ENCODE measurements at regions not wholly inside any gene's neighbourhood (a gene's known extent, or its start where the extent isn't known, plus 50 kb on each side); places are given as distances from the start of the nearest gene placed in this dataset.

- intact Hi-C loops (cut with micrococcal nuclease) (no loop called here), in situ Hi-C loops (cut with MboI) (no loop called here)
- ChIA-PET POLR2A (no interaction called here), CTCF (ENCODE audit: low intra/inter-chr PET ratio) (no interaction called here)
- TF ChIP-seq ETS2 (tag; IDR thresholded peaks at IDR 0.05; ENCODE audit: borderline replicate concordance, poor library complexity, severe bottlenecking) (no peak), ESRRA (IDR thresholded peaks at IDR 0.05; ENCODE audit: borderline replicate concordance, low read depth) (no peak), PCBP2 (IDR thresholded peaks at IDR 0.05; ENCODE audit: low read depth, low read length, poor library complexity, severe bottlenecking) (no peak), CBFB (CRISPR knock-in tag; IDR thresholded peaks at IDR 0.05) (no peak), TAL1 (IDR thresholded peaks at IDR 0.05) (no peak), ZNF140 (CRISPR knock-in tag; IDR thresholded peaks at IDR 0.05) (no peak), RHOXF2B (CRISPR knock-in tag; conservative IDR thresholded peaks at IDR 0.05) (no peak), POLR2B (IDR thresholded peaks at IDR 0.05; ENCODE audit: low read depth, partially characterized antibody) (no peak), ID3 (CRISPR knock-in tag; IDR thresholded peaks at IDR 0.05) (no peak), ID3 (tag; IDR thresholded peaks at IDR 0.05) (no peak), AFF4 (CRISPR knock-in tag; IDR thresholded peaks at IDR 0.05) (no peak), MCM7 (IDR thresholded peaks at IDR 0.05) (no peak), SMAD4 (CRISPR knock-in tag; conservative IDR thresholded peaks at IDR 0.05) (no peak)
- TF ChIP-seq, protein P1, sequence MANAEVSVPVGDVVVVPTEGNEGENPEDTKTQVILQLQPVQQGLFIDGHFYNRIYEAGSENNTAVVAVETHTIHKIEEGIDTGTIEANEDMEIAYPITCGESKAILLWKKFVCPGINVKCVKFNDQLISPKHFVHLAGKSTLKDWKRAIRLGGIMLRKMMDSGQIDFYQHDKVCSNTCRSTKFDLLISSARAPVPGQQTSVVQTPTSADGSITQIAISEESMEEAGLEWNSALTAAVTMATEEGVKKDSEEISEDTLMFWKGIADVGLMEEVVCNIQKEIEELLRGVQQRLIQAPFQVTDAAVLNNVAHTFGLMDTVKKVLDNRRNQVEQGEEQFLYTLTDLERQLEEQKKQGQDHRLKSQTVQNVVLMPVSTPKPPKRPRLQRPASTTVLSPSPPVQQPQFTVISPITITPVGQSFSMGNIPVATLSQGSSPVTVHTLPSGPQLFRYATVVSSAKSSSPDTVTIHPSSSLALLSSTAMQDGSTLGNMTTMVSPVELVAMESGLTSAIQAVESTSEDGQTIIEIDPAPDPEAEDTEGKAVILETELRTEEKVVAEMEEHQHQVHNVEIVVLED (CRISPR knock-in tag; IDR thresholded peaks at IDR 0.05) = no peak
- BruUV-seq (replicated peaks) = no TSS peak
- DNase-seq (ENCODE audit: extremely low read depth in 1 of 4, low spot score in 3 of 4) = no peak
- H4K20me1 ChIP-seq (replicated peaks; ENCODE audit: control insufficient read depth, insufficient read depth, low read length) = no peaks in the 10 kb centered on the region
- no peak overlapping the region for H3K4me2 ChIP-seq (ENCODE audit: insufficient read depth, low read length)
- no peaks in the 10 kb centered on the region for H3K27me3 ChIP-seq (ENCODE audit: control insufficient read depth in 2 of 2, insufficient read depth in 2 of 2, low read length in 2 of 2)
- no peaks in the 10 kb centered on the region for H3K36me3 ChIP-seq (ENCODE audit: control insufficient read depth, insufficient read depth, low read length)
- H2AFZ ChIP-seq (ENCODE audit: low read depth, low read length) = no peak overlapping the region
- H3K4me1 ChIP-seq (replicated peaks in 1 of 2; ENCODE audit: control insufficient read depth in 2 of 2, insufficient read depth in 2 of 2, low read length in 2 of 2) = no peaks in the 10 kb centered on the region
- no peak overlapping the region for H3K4me3 ChIP-seq
- H3K9me1 ChIP-seq (ENCODE audit: control insufficient read depth, insufficient read depth, low read length) = no peaks in the 10 kb centered on the region
- no peak overlapping the region for H3K9ac ChIP-seq (ENCODE audit: insufficient read depth in 1 of 2, low read depth in 2 of 2, low read length in 2 of 2)
- no peaks in the 10 kb centered on the region for H3K79me2 ChIP-seq (ENCODE audit: control insufficient read depth, insufficient read depth, low read length)
- no peak overlapping the region for H3K27ac ChIP-seq (ENCODE audit: extremely low read depth, low read depth, low read length)
- no peaks in the 10 kb centered on the region for H3K9me3 ChIP-seq (replicated peaks; ENCODE audit: control insufficient read depth, insufficient read depth, low read depth, low read length)
- 0% methylated on average over 1 of the region's 2 CpGs for WGBS (ENCODE audit: insufficient coverage, low coverage, missing lambda C conversion rate)
- no peak for ATAC-seq
- FAIRE-seq = no peak
Measured at GRCh38 chr3:76111808-76112207, 326.5 kb upstream of the ZNF717 start.

Measured in K562 (cell line).